RWPE2 (cell line): ENCODE measurements at regions not wholly inside any gene's neighbourhood (a gene's known extent, or its start where the extent isn't known, plus 50 kb on each side); places are given as distances from the start of the nearest gene placed in this dataset.
A peak's percentile ranks its signal among the peaks of the same experiment; 100 is the strongest.

Experiments
- ATAC-seq: fragments of 200-7000 bp; cut with Tn5 transposase; 3 replicates; pipeline ENCODE4 v1.9.1; 2021; ENCODE audit warnings: low read depth
- DNase-seq: peaks from one replicate; pipeline ENCODE4 v3.0.0-alpha.2; 2020; ENCODE audit warnings: low spot score
- H3K27ac ChIP-seq: fragments of 450-650 bp; 2 replicates; pipeline ENCODE4 v1.5.1; 2017; ENCODE audit warnings: mild to moderate bottlenecking; ENCODE audit not compliant: poor library complexity, severe bottlenecking
- H3K27me3 ChIP-seq: fragments of 250-450 bp; sonication (Bioruptor Pico); 2 replicates; pipeline ENCODE4 v1.5.1; 2021; ENCODE audit warnings: mild to moderate bottlenecking, moderate library complexity; ENCODE audit not compliant: insufficient read depth, poor library complexity, severe bottlenecking
- H3K36me3 ChIP-seq: fragments of 250-450 bp; sonication (Bioruptor Pico); 2 replicates; pipeline ENCODE4 v1.5.1; 2020; ENCODE audit warnings: low read depth, mild to moderate bottlenecking, moderate library complexity
- H3K4me1 ChIP-seq: fragments of 250-450 bp; sonication (Bioruptor Pico); 2 replicates; pipeline ENCODE4 v1.5.1; 2021; ENCODE audit warnings: mild to moderate bottlenecking, moderate library complexity; ENCODE audit not compliant: insufficient read depth, poor library complexity, severe bottlenecking
- H3K4me3 ChIP-seq: fragments of 250-450 bp; sonication (Bioruptor Pico); 2 replicates; pipeline ENCODE4 v1.5.1; 2021; ENCODE audit warnings: mild to moderate bottlenecking, moderate library complexity; ENCODE audit not compliant: severe bottlenecking
- H3K9me3 ChIP-seq: fragments of 250-450 bp; sonication (Bioruptor Pico); 2 replicates; pipeline ENCODE4 v1.5.1; 2021; ENCODE audit warnings: mild to moderate bottlenecking, moderate library complexity; ENCODE audit not compliant: severe bottlenecking
- CTCF ChIP-seq: fragments of 450-650 bp; IDR thresholded peaks from one replicate; pipeline ENCODE4 v1.5.1; 2017; ENCODE audit warnings: mild to moderate bottlenecking, moderate library complexity; ENCODE audit not compliant: poor library complexity, severe bottlenecking

DNA sequence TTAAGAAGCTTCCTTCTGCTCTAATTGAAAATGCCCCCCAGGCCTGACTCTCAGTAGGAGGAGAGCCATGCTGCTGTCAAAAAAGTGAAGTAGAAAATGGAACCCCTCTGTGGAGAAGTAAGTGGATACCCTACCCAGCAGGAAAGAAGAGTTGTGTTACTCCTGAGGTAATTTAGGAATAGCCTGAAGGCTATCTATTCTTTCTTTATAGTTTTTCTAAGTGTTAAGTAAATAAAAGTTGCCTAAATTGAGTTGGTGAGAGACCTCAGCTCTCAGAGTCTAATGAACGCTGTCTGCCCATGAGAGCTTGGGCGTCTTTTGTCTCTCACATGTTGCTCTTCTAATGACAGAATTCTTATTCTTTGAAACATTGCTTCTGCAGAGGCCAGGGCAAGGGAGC, 116.2 kb downstream of the NSUN3 start:
- TF ChIP-seq CTCF: no peak
- Histone ChIP-seq H3K4me3 (no peak overlapping the region), H3K36me3 (no peaks in the 10 kb centered on the region), H3K27me3 (no peaks in the 10 kb centered on the region), H3K4me1 (peaks cover 15% of the 10 kb centered on the region), H3K9me3 (no peaks in the 10 kb centered on the region), H3K27ac (no peak overlapping the region)
- ATAC-seq (no peak), DNase-seq (no peak)

GRCh38 chr3:94183551-94183950, 120.7 kb downstream of the NSUN3 start:
- ATAC-seq (no peak), DNase-seq (no peak)
- H3K4me3 ChIP-seq: no peak overlapping the region
- H3K4me1 ChIP-seq: peaks cover 11% of the 10 kb centered on the region
- no peaks in the 10 kb centered on the region for H3K9me3 ChIP-seq
- no peak for TF ChIP-seq CTCF
- no peaks in the 10 kb centered on the region for H3K27me3 ChIP-seq
- no peaks in the 10 kb centered on the region for H3K36me3 ChIP-seq
- no peak overlapping the region for H3K27ac ChIP-seq

DNA sequence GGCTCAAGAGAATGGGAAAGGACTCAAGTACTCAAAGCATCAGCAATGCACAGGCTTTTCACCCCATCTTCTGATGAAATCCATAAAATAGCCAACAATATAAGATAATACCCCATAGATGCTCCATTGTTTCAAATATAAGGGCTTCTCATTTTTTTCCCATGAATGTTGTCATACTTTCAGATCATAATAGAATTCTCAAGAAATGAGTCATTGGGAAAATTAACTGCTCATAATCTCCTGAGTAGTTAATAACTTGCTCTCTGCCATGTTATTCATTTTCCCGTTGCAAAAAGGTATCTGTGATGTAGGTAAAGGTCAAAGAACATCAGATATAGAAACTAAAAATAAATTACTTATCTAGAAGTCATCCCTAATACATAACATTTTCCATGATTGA, 121.9 kb downstream of the NSUN3 start:
- DNase-seq (no peak), ATAC-seq (peak; percentile 86)
- no peak for TF ChIP-seq CTCF
- peak overlapping the region; percentile 30 for H3K27ac ChIP-seq
- H3K36me3 ChIP-seq: no peaks in the 10 kb centered on the region
- H3K9me3 ChIP-seq: no peaks in the 10 kb centered on the region
- H3K4me3 ChIP-seq: no peak overlapping the region
- no peaks in the 10 kb centered on the region for H3K27me3 ChIP-seq
- peaks cover 11% of the 10 kb centered on the region for H3K4me1 ChIP-seq

DNA sequence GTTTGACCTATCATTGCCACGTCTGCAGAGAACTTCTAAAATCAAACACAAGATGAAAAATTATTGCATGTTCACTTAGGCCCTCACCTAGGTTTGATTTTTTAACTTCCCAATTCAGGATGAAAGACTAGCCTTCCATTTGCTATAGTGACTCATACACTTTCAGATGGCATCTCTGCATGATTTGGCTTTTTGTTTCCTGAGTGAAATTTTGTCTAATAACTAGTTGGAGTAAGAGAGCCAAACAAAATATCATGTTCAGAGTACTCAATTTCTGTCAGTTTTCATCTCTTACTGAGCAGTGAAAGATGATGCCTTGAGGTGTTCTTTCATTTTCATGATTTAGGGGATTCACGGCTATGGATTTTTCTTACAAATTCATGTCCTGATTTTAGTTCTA, 122.9 kb downstream of the NSUN3 start:
- Histone ChIP-seq H3K4me1 (peaks cover 11% of the 10 kb centered on the region), H3K9me3 (no peaks in the 10 kb centered on the region), H3K27ac (peak overlapping the region; percentile 30), H3K27me3 (no peaks in the 10 kb centered on the region), H3K36me3 (no peaks in the 10 kb centered on the region), H3K4me3 (no peak overlapping the region)
- DNase-seq (no peak), ATAC-seq (no peak)
- TF ChIP-seq CTCF: no peak

- H3K4me1 ChIP-seq: peaks cover 11% of the 10 kb centered on the region
- no peaks in the 10 kb centered on the region for H3K9me3 ChIP-seq
- H3K4me3 ChIP-seq: no peak overlapping the region
- H3K27ac ChIP-seq: no peak overlapping the region
- TF ChIP-seq CTCF: no peak
- DNase-seq: no peak
- ATAC-seq: no peak
- H3K27me3 ChIP-seq: no peaks in the 10 kb centered on the region
- H3K36me3 ChIP-seq: no peaks in the 10 kb centered on the region
Observed at GRCh38 chr3:94187697-94188096, 124.8 kb downstream of the NSUN3 start.
